GM12892 (cell line): ENCODE measurements at regions not wholly inside any gene's neighbourhood (a gene's known extent, or its start where the extent isn't known, plus 50 kb on each side); places are given as distances from the start of the nearest gene placed in this dataset.

Experiments used
- POLR2A ChIP-seq: IDR thresholded peaks from 2 replicates; pipeline ENCODE4 v1.6.1; 2011; ENCODE audit warnings: low read depth, low read length, control low read depth
- POLR2AphosphoS5 ChIP-seq: IDR thresholded peaks from 2 replicates; pipeline ENCODE4 v1.6.1; 2011; ENCODE audit warnings: low read depth, low read length, control low read depth

DNA sequence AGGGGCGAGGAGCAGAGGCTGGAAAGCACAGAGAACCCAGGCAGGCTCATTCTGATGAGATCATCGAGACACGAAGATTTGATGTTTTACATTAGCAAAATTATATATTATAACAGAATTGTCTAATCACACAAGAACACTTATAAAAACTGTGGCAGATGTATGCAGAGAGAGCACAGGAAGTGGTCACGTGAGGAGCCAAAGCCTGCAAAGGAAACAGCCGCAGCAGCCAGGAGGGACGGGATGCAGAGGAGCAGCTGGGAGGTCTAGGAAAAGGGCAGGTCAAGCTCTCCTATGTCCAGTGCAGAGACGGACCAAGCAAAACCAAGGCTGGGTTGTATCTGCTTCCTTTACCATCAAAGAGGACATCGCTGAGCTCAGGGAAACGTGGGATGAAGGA lies 355.1 kb upstream of the MYT1L start:
- TF ChIP-seq POLR2A (no peak), POLR2AphosphoS5 (no peak)
